Upper lobe of right lung (tissue), 1 donor: ENCODE measurements at regions not wholly inside any gene's neighbourhood (a gene's known extent, or its start where the extent isn't known, plus 50 kb on each side); places are given as distances from the start of the nearest gene placed in this dataset.
A peak's percentile ranks its signal among the peaks of the same experiment; 100 is the strongest.

Source experiments
- ATAC-seq: fragments of 200-7000 bp; cut with Tn5 transposase; one replicate; pipeline ENCODE4 v1.9.1; 2020; ENCODE audit warnings: mild to moderate bottlenecking, moderate library complexity
- DNase-seq: peaks from one replicate; pipeline ENCODE4 v3.0.0-alpha.2; 2020
- H3K27ac ChIP-seq: fragments of 200-600 bp; one replicate; pipeline ENCODE4 v1.8.0; 2022
- H3K27me3 ChIP-seq: fragments of 200-600 bp; one replicate; pipeline ENCODE4 v1.8.0; 2022; ENCODE audit warnings: mild to moderate bottlenecking
- H3K36me3 ChIP-seq: fragments of 200-600 bp; one replicate; pipeline ENCODE4 v1.8.0; 2022
- H3K4me1 ChIP-seq: fragments of 200-600 bp; one replicate; pipeline ENCODE4 v1.8.0; 2022
- H3K4me3 ChIP-seq: fragments of 200-600 bp; one replicate; pipeline ENCODE4 v1.8.0; 2022; ENCODE audit warnings: mild to moderate bottlenecking
- H3K9me3 ChIP-seq: fragments of 200-600 bp; one replicate; pipeline ENCODE4 v1.8.0; 2022
- intact Hi-C: fragments of 100-400 bp; cut with DNase I; formaldehyde crosslinking; loops from one replicate; pipeline ENCODE4 v1.11.0; 2022
- TF ChIP-seq, protein P1 (sequence below): fragments of 200-600 bp; IDR thresholded peaks from one replicate; pipeline ENCODE4 v1.8.0; 2022; ENCODE audit warnings: antibody characterized with exemption
- donor health status: DM: no; HTN: yes; CAD: no; lungs with severe emphysema.

DNA sequence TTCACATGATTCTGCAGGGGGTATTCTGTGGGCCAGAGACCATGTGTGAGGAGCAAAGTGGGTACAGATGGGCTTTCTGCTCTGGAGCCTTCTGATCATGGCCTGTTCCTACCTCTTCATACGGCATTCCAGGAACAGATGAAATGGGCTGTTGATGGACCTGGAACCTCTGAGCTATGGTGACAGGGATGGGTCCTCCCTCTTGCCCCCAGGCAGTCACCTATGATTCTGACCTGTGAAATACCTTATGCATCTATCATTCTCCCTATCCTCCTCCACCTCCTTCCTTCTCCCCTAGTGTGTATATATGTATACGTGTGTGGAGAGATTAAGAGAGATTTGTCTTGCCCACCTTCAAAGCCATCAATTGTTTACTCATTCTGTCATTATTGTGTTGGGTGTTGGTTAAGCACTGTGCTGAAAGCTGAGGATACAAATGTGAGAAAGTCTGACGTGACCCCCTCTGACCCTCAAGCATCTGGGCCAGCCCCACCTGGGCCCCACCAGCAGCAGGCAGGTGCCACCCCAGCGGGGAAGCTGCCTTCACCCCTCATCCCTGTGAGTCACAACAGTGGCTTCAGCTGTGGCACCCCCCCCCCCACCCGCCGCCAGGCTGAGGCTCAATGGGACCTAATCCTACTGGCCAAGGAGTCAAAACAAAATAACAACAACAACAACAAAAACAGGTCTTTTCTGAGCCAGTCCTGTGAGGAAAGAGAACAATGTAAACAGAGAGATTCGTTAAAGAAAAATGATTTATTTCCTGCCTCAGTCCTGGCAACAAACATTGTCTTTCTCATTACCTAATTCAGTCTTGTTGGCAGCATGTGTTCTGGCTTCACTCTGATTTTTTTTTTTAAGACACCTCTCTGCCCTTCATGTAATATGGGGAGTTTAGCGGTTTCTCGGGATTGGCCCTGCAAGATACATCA is 103.8 kb upstream of the CDC42EP3 start:
- Histone ChIP-seq H3K36me3 (no peaks in the 10 kb centered on the region), H3K27me3 (no peaks in the 10 kb centered on the region), H3K9me3 (no peaks in the 10 kb centered on the region), H3K4me1 (no peaks in the 10 kb centered on the region), H3K4me3 (no peak overlapping the region), H3K27ac (peak overlapping the region; percentile 24)
- intact Hi-C loops, result no loop called here
- DNase-seq (no peak), ATAC-seq (no peak)
- TF ChIP-seq, protein P1, sequence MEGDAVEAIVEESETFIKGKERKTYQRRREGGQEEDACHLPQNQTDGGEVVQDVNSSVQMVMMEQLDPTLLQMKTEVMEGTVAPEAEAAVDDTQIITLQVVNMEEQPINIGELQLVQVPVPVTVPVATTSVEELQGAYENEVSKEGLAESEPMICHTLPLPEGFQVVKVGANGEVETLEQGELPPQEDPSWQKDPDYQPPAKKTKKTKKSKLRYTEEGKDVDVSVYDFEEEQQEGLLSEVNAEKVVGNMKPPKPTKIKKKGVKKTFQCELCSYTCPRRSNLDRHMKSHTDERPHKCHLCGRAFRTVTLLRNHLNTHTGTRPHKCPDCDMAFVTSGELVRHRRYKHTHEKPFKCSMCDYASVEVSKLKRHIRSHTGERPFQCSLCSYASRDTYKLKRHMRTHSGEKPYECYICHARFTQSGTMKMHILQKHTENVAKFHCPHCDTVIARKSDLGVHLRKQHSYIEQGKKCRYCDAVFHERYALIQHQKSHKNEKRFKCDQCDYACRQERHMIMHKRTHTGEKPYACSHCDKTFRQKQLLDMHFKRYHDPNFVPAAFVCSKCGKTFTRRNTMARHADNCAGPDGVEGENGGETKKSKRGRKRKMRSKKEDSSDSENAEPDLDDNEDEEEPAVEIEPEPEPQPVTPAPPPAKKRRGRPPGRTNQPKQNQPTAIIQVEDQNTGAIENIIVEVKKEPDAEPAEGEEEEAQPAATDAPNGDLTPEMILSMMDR, result no peak

DNA sequence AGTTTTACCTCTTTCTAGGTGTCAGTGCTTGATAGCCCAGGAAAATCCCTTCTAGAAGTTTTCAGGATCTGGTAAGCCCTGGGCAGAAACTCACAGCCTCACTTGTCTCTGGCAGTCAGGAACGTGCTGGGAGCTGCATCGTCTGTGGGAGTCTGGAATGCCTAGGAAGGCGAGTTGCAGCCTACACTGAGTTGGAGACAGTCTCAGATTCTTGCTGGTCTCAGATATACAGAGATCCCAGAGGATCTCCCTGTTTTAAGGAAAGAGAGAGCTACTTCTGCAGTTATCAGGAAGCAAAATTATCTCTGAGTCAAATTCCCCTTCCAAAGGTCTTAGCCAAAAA is 104.4 kb upstream of the CDC42EP3 start:
- DNase-seq (no peak), ATAC-seq (no peak)
- TF ChIP-seq, protein P1, result no peak
- Histone ChIP-seq H3K4me1 (no peaks in the 10 kb centered on the region), H3K27ac (peak overlapping the region; percentile 24), H3K9me3 (no peaks in the 10 kb centered on the region), H3K36me3 (no peaks in the 10 kb centered on the region), H3K4me3 (no peak overlapping the region), H3K27me3 (no peaks in the 10 kb centered on the region)
- intact Hi-C loops, result no loop called here

DNA sequence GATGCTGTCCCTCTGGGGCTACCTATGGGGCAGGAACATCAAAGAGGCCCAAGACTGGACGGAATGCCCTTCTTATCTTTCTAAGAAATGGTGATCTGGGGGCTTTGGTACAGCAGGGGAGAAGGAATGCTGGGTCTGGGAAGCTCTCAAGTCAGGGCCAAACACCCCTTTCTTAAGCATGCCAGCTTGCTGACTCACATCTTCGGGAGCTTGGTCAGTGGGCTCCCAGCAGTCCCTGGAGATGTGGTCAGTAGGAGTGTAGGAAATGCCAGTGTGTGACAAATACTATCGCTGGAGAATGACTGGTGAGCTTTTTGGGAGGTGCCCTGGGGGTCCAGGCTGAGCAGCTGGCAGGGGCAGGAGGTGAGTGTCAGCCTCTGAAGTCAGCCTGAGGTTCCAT is 105.0 kb upstream of the CDC42EP3 start:
- Histone ChIP-seq H3K36me3 (no peaks in the 10 kb centered on the region), H3K4me1 (no peaks in the 10 kb centered on the region), H3K27ac (no peak overlapping the region), H3K9me3 (no peaks in the 10 kb centered on the region), H3K27me3 (no peaks in the 10 kb centered on the region), H3K4me3 (no peak overlapping the region)
- intact Hi-C loops, result no loop called here
- no peak for DNase-seq
- TF ChIP-seq, protein P1, result no peak
- peak; percentile 24 for ATAC-seq

DNA sequence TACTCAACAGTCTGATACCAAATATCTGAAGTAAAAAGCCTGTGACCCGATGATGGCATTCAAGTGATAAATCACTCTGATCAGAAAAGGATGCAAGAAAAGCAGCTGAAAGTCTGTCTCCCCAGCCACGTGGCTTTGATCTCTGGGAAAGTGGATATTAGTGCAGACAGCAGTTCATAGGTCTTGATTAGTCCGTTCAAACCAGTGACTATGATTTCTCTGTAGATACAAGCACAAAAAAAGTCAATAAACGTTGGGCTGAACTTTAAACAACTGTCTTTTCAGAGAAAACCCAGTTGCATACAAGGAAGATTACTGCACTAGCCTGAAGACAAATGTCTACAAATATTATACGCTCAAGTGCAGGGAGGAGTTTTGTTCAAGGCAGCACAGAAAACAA is 107.7 kb upstream of the CDC42EP3 start:
- Histone ChIP-seq H3K27me3 (no peaks in the 10 kb centered on the region), H3K27ac (no peak overlapping the region), H3K4me1 (peaks cover 9% of the 10 kb centered on the region), H3K9me3 (no peaks in the 10 kb centered on the region), H3K36me3 (no peaks in the 10 kb centered on the region), H3K4me3 (no peak overlapping the region)
- TF ChIP-seq, protein P1, result no peak
- DNase-seq (no peak), ATAC-seq (no peak)
- intact Hi-C loops, result no loop called here

DNA sequence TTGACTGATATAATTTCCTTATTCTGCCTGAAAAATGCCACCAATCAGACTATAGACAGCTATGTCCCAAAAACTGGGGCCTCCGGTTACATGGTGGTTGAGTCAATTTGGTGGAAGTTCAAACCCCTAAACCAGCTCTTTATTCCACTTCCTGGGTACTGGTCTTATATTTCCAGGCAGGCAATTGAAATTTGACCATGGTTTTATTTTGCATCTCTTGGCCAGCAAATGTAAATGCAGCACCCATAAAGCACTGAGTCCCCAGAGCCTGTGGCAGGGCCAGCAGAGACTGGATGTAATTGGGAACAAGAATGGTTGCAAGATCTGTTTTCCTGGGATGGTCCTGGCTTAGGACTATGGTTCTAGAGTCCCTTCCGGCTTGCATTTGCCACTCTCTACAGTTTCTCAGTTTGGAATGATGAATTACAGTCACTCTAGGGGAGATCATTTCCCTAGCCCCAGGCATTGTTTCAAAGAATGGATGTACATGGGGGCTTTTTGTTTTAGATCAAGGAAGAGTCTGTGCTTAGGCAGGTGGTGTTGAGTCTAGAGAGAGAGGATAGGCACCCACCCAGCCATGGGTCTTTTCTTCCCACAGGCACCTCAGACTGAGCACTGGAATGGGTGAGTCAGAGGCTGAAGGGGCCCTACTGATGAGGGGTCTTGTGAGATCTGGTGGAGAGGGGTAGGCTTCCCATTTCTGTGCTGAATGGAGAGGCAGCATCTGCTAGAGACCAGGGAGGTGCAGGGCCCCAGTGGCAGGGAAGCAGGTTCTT is 108.4 kb upstream of the CDC42EP3 start:
- Histone ChIP-seq H3K27ac (no peak overlapping the region), H3K4me3 (no peak overlapping the region), H3K27me3 (no peaks in the 10 kb centered on the region), H3K9me3 (no peaks in the 10 kb centered on the region), H3K36me3 (no peaks in the 10 kb centered on the region), H3K4me1 (peaks cover 9% of the 10 kb centered on the region)
- intact Hi-C loops, result no loop called here
- TF ChIP-seq, protein P1, result no peak
- no peak for DNase-seq
- no peak for ATAC-seq
